ENCODE measurements at regions not wholly inside any gene's neighbourhood (a gene's known extent, or its start where the extent isn't known, plus 50 kb on each side); places are given as distances from the start of the nearest gene placed in this dataset.

DNA sequence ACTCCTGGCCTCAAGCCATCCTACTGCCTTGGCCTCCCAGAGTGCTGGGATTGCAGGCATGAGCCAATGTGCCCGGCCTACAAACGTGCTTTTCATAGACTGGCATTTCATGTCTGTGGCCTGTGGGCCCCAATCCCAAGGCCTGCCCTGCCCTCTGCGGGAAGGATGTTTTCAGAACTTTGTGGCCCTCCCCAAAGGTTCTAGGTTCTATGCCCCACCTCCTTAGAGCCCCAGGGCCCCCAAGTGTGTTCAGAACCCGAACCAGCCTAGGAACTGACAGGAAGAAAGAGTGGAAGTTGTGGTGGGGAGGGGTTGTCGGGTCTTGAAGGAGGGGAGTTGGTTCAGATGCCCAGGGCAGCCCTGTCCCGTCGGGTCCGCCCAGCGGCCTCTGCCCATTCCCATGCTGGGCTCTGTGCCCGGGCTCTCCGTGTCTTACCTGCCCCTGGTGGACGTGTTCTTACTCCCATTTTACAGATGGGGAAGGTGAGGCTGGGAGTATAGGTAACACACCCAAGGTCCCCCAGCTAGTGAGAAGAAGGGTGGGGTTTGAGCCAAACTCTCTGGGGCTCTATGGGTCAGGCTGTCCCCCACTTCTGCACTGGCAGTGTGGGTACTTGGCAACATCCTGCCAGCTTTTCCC is 175.8 kb upstream of the IER5L start:
- H3K36me3 ChIP-seq (ENCODE audit: insufficient read depth, low read length) = no peaks in the 10 kb centered on the region
- peak overlapping the region; percentile 92 for H3K27ac ChIP-seq
- no peak overlapping the region for H3K4me3 ChIP-seq
- DNase-seq (ENCODE audit: low read depth, low spot score) = no peak
- no peaks in the 10 kb centered on the region for H3K9me3 ChIP-seq (ENCODE audit: low read depth, low read length)
- TF ChIP-seq EZH2 (IDR thresholded peaks at IDR 0.05) (no peak), POLR2AphosphoS5 (IDR thresholded peaks at IDR 0.05; ENCODE audit: borderline replicate concordance, low read depth, low read length) (no peak), FOXP2 (optimal IDR thresholded peaks at IDR 0.05; ENCODE audit: control extremely low read depth, extremely low read length, insufficient read depth) (no peak)
- no peak overlapping the region for H3K9ac ChIP-seq (ENCODE audit: insufficient read length)

DNA sequence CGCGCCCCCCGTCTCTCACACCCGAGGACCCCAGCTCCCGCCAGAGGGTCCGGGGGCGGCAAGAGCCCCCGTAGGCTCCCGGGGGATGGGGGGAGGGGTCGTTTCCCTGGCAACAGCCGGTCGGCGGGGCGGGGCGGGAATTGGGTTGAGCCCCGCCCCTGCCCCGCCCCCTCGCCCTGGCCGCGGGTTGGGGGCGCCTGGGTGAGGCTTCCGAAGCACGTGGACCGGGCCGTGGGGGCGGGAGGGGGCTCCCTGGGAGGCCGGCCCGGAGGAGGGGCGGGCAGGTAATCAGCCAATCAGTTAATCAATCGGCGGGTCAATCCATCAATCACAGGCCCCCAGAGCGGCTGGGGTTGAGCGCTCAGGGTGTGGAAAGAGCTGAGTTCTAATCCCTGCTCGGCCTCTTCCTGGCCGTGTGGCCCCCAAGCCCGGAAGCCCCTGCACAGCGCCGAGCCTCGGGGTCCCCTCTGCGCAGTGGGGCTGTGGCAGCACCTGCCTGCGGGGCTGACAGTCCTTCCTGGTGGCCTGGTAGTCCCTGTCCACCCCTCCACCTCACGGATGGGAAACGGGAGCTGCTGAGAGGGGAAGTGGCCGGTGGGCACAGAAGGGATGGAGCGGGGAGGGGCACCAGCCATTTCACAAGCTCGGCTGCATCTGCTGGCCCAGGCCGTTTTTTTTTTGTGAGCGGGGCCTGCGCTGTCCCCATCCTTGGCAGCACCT is 174.2 kb upstream of the IER5L start:
- H3K9ac ChIP-seq (ENCODE audit: insufficient read length) = peak overlapping the region; percentile 58
- peak overlapping the region; percentile 76 for H3K4me3 ChIP-seq
- TF ChIP-seq POLR2AphosphoS5 (IDR thresholded peaks at IDR 0.05; ENCODE audit: borderline replicate concordance, low read depth, low read length) (no peak), EZH2 (IDR thresholded peaks at IDR 0.05) (no peak), FOXP2 (optimal IDR thresholded peaks at IDR 0.05; ENCODE audit: control extremely low read depth, extremely low read length, insufficient read depth) (no peak)
- peak overlapping the region; percentile 92 for H3K27ac ChIP-seq
- H3K36me3 ChIP-seq (ENCODE audit: insufficient read depth, low read length) = no peaks in the 10 kb centered on the region
- no peak for DNase-seq (ENCODE audit: low read depth, low spot score)
- no peaks in the 10 kb centered on the region for H3K9me3 ChIP-seq (ENCODE audit: low read depth, low read length)

DNA sequence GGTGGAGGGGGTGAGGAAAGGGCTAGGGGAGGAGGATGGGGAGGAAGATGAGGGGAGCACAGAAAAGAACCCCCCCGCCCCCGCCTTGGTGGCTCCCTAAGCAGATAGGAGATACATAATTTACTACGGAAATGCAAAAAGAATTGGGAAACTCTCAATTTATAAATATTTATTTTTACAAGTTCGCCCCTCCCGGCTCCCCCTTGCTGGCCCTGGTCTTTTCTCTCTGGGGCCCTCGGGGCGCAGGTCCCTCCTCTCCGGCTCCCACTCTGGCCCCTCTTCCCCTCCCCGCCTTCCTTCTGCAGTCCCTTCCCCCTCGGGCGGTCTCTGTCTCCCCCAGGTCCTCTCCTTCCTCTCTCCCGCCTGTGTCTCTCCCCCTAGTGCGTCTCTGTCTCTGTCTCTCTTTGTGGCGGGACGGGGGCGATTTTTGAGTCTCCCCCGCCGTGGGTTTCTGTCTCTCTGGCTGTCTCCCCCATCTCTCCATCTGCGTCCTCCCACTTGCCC is 173.6 kb upstream of the IER5L start:
- TF ChIP-seq EZH2 (IDR thresholded peaks at IDR 0.05) = no peak
- TF ChIP-seq POLR2AphosphoS5 (IDR thresholded peaks at IDR 0.05; ENCODE audit: borderline replicate concordance, low read depth, low read length) = no peak; the same call in 1 of the 2 replicates
- TF ChIP-seq FOXP2 (optimal IDR thresholded peaks at IDR 0.05; ENCODE audit: control extremely low read depth, extremely low read length, insufficient read depth) = no peak
- no peak for DNase-seq (ENCODE audit: low read depth, low spot score)
- H3K4me3 ChIP-seq = peak overlapping the region; percentile 76
- H3K9ac ChIP-seq (ENCODE audit: insufficient read length) = peak overlapping the region; percentile 58
- H3K9me3 ChIP-seq (ENCODE audit: low read depth, low read length) = no peaks in the 10 kb centered on the region
- no peaks in the 10 kb centered on the region for H3K36me3 ChIP-seq (ENCODE audit: insufficient read depth, low read length)
- H3K27ac ChIP-seq = peak overlapping the region; percentile 92

DNA sequence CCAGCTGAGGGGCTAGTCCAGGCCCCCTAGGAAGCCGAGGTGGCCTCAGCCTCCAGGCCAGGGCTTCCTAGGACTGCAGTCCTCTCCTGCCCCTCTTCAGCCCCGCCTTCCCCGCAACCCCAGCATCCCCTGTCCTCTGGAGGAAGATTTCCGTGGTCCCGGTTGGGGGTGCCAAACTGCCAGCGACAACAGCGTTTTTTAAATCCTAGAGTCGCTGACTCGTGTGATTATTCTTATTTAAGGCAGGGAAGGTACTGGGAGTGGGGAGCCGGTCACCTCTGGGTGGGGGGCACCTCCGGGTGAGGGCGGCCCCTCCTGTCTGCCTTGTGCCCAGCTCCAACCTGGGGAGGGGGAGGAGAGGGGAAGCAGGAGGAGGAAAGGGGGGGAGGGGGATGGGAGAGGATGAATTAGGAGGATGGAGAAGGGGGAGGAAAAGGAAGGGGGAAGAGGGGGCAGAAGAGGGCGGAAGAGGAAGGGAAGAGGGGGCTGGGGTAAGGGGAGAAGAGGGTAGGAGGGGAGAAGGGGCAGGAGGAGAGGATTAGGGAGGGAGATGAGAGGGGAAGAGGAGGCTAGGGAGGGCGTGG is 173.1 kb upstream of the IER5L start:
- H3K27ac ChIP-seq = peak overlapping the region; percentile 92
- H3K9ac ChIP-seq (ENCODE audit: insufficient read length) = peak overlapping the region; percentile 29
- no peaks in the 10 kb centered on the region for H3K36me3 ChIP-seq (ENCODE audit: insufficient read depth, low read length)
- no peak for DNase-seq (ENCODE audit: low read depth, low spot score)
- peak overlapping the region; percentile 76 for H3K4me3 ChIP-seq
- TF ChIP-seq FOXP2 (optimal IDR thresholded peaks at IDR 0.05; ENCODE audit: control extremely low read depth, extremely low read length, insufficient read depth) (no peak), POLR2AphosphoS5 (IDR thresholded peaks at IDR 0.05; ENCODE audit: borderline replicate concordance, low read depth, low read length) (0 out of 2 replicates have a peak, but pooled peaks have one; percentile 5)
- no peaks in the 10 kb centered on the region for H3K9me3 ChIP-seq (ENCODE audit: low read depth, low read length)

DNA sequence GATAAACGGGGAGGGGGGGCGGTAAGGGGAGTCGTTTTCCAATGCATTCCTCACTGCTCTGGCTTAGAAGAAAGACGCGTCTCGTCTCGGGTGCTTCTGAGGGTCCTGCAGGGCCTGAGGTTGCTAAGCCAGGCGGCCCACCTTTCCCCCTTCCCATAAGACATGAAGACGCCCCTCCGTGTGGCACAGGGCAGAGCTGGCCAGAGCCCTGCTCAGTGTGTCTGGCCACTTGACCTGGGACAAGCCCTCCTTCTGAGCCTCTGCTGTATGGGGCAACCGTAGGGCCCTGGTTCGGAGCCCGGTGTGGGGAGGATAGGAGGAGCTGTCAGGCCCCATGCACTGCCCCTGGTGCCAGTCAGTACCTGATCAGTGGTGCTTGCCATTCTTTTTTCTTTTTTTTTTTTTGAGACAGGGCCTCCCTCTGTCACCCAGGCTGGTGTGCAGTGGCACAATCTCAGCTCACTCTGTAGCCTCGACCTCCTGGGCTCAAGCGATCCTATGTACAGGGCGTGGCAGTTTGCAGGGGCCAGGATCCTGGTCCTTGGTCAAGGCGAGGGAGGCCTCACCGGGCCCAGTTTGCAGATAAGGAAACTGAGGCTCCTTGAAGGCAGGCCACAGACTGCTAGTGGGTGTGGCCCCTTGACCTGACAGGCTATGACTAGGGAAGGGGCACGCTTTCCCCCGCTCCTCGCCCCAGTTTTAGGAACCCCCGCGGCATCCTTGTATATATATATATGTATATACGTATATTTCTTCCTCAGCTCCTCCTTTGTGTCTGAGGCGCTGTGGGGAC is 172.3 kb upstream of the IER5L start:
- no peak for DNase-seq (ENCODE audit: low read depth, low spot score)
- no peaks in the 10 kb centered on the region for H3K9me3 ChIP-seq (ENCODE audit: low read depth, low read length)
- no peaks in the 10 kb centered on the region for H3K36me3 ChIP-seq (ENCODE audit: insufficient read depth, low read length)
- peak overlapping the region; percentile 76; the same call in 1 of the 2 replicates for H3K4me3 ChIP-seq
- no peak overlapping the region for H3K9ac ChIP-seq (ENCODE audit: insufficient read length)
- peak overlapping the region; percentile 92 for H3K27ac ChIP-seq
- TF ChIP-seq EZH2 (IDR thresholded peaks at IDR 0.05) = no peak

DNA sequence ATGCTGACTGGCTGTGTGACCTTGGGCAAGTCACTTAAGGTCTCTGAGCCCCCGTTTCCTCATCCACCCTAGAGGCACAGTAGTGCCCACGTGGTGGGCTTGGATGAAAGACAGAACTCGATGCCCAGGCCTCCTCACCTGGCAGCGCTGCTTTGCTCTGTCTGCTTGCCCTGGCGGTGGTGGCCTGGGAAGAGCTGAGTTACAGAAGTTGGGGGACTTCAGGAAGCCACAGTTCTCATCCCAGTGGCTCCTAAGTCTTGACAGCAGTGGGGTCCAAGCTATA is 171.5 kb upstream of the IER5L start:
- H3K9ac ChIP-seq (ENCODE audit: insufficient read length) = no peak overlapping the region
- H3K36me3 ChIP-seq (ENCODE audit: insufficient read depth, low read length) = no peaks in the 10 kb centered on the region
- no peak overlapping the region for H3K27ac ChIP-seq
- H3K9me3 ChIP-seq (ENCODE audit: low read depth, low read length) = no peaks in the 10 kb centered on the region
- no peak overlapping the region for H3K4me3 ChIP-seq
- no peak for DNase-seq (ENCODE audit: low read depth, low spot score)
- no peak for TF ChIP-seq POLR2AphosphoS5 (IDR thresholded peaks at IDR 0.05; ENCODE audit: borderline replicate concordance, low read depth, low read length)
- TF ChIP-seq EZH2 (IDR thresholded peaks at IDR 0.05) = no peak

DNA sequence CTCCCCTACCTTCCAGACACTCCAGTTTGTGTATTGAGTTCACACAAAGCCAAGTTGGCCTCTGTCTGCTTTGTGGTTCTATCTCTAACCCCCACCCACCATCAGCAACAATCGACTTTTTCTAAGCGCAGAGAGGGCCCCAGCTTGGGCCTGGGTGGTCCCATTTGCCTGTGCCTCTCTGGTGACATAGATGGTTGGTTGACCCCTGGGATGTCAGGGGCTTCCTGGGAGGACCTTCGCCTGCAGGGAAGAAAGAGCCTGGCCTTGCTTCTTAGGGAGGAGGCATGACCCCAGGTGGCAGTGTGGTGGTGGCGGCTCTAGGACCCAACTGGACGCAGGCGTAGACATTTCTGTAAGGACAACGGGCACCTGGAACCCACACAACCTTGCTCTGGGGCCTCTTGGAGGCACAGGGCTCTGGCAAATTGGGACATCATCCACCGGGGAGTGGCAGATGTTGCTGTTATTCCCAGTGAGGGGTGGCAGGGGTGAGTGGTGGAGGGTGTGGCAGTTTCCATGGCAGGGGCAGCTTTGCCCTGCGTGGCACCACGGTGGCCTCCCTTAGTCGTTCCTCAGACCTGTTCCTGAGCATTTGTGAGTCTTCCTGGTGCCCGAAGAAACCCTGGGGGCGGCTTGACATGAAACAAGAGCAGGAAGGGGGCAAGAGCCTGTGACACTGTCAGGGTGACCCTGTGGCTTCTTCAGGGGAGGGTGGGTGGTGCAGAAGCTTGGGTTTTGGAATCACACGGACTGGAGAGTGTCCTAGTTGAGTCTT is 171.0 kb upstream of the IER5L start:
- Histone ChIP-seq H3K27ac (peak overlapping the region; percentile 48; the same call in 1 of the 2 replicates), H3K9me3 (ENCODE audit: low read depth, low read length) (no peaks in the 10 kb centered on the region), H3K9ac (ENCODE audit: insufficient read length) (no peak overlapping the region)

More for the DNA sequence above, 171.0 kb upstream of the IER5L start:
- Histone ChIP-seq H3K4me3 (no peak overlapping the region), H3K36me3 (ENCODE audit: insufficient read depth, low read length) (no peaks in the 10 kb centered on the region)
- no peak for TF ChIP-seq FOXP2 (optimal IDR thresholded peaks at IDR 0.05; ENCODE audit: control extremely low read depth, extremely low read length, insufficient read depth)
- no peak for TF ChIP-seq EZH2 (IDR thresholded peaks at IDR 0.05)
- TF ChIP-seq POLR2AphosphoS5 (IDR thresholded peaks at IDR 0.05; ENCODE audit: borderline replicate concordance, low read depth, low read length) = no peak
- no peak for DNase-seq (ENCODE audit: low read depth, low spot score)
